ENCODE measurements at regions not wholly inside any gene's neighbourhood (a gene's known extent, or its start where the extent isn't known, plus 50 kb on each side); places are given as distances from the start of the nearest gene placed in this dataset.

- peaks cover 9% of the 10 kb centered on the region for H3K27me3 Mint-ChIP-seq (ENCODE audit: insufficient read depth)
- no peaks in the 10 kb centered on the region for H3K9me3 Mint-ChIP-seq
- H3K27ac Mint-ChIP-seq, result no peak overlapping the region
- intact Hi-C loops (cut with micrococcal nuclease), result no loop called here
- DNase-seq (ENCODE audit: low spot score), result no peak
- H3K4me1 Mint-ChIP-seq (ENCODE audit: low read depth), result no peaks in the 10 kb centered on the region
- no peak overlapping the region for H3K4me3 Mint-ChIP-seq
- no peaks in the 10 kb centered on the region for H3K36me3 Mint-ChIP-seq (ENCODE audit: low read depth)
Observed at GRCh38 chr15:31151301-31152233, 50.0 kb upstream of the TRPM1 start.

- H3K27me3 Mint-ChIP-seq (ENCODE audit: insufficient read depth), result peaks cover 8% of the 10 kb centered on the region
- no peak overlapping the region for H3K4me3 Mint-ChIP-seq
- DNase-seq (ENCODE audit: low spot score), result no peak
- H3K36me3 Mint-ChIP-seq (ENCODE audit: low read depth), result no peaks in the 10 kb centered on the region
- no peaks in the 10 kb centered on the region for H3K9me3 Mint-ChIP-seq
- H3K27ac Mint-ChIP-seq, result no peak overlapping the region
- intact Hi-C loops (cut with micrococcal nuclease), result no loop called here
- no peaks in the 10 kb centered on the region for H3K4me1 Mint-ChIP-seq (ENCODE audit: low read depth)
Observed at GRCh38 chr15:31153531-31153930, 52.0 kb upstream of the TRPM1 start.

GRCh38 chr15:31155151-31155550 is 53.6 kb upstream of the TRPM1 start:
- peaks cover 8% of the 10 kb centered on the region for H3K27me3 Mint-ChIP-seq (ENCODE audit: insufficient read depth)
- H3K4me3 Mint-ChIP-seq, result no peak overlapping the region
- no peaks in the 10 kb centered on the region for H3K36me3 Mint-ChIP-seq (ENCODE audit: low read depth)
- no peak overlapping the region for H3K27ac Mint-ChIP-seq
- no peaks in the 10 kb centered on the region for H3K9me3 Mint-ChIP-seq
- DNase-seq (ENCODE audit: low spot score), result no peak
- intact Hi-C loops (cut with micrococcal nuclease), result no loop called here
- H3K4me1 Mint-ChIP-seq (ENCODE audit: low read depth), result no peaks in the 10 kb centered on the region

GRCh38 chr15:31156226-31156625 is 54.7 kb upstream of the TRPM1 start:
- Mint-ChIP-seq H3K27ac (no peak overlapping the region), H3K36me3 (ENCODE audit: low read depth) (no peaks in the 10 kb centered on the region), H3K9me3 (no peaks in the 10 kb centered on the region), H3K4me1 (ENCODE audit: low read depth) (no peaks in the 10 kb centered on the region), H3K27me3 (ENCODE audit: insufficient read depth) (peaks cover 8% of the 10 kb centered on the region), H3K4me3 (no peak overlapping the region)
- intact Hi-C loops (cut with micrococcal nuclease), result no loop called here
- no peak for DNase-seq (ENCODE audit: low spot score)

GRCh38 chr15:31156808-31157207 is 55.3 kb upstream of the TRPM1 start:
- no peak overlapping the region for H3K27ac Mint-ChIP-seq

GRCh38 chr15:31157644-31158069 is 56.1 kb upstream of the TRPM1 start:
- Mint-ChIP-seq H3K36me3 (ENCODE audit: low read depth) (no peaks in the 10 kb centered on the region), H3K27me3 (ENCODE audit: insufficient read depth) (peaks cover 8% of the 10 kb centered on the region), H3K4me3 (no peak overlapping the region), H3K27ac (no peak overlapping the region), H3K4me1 (ENCODE audit: low read depth) (peaks cover 2% of the 10 kb centered on the region), H3K9me3 (no peaks in the 10 kb centered on the region)
- DNase-seq (ENCODE audit: low spot score), result no peak
- intact Hi-C loops (cut with micrococcal nuclease), result no loop called here

More at GRCh38 chr15:31156808-31157207, 55.3 kb upstream of the TRPM1 start:
- peaks cover 8% of the 10 kb centered on the region for H3K27me3 Mint-ChIP-seq (ENCODE audit: insufficient read depth)
- no peak overlapping the region for H3K4me3 Mint-ChIP-seq
- H3K4me1 Mint-ChIP-seq (ENCODE audit: low read depth), result no peaks in the 10 kb centered on the region
- no peaks in the 10 kb centered on the region for H3K9me3 Mint-ChIP-seq
- H3K36me3 Mint-ChIP-seq (ENCODE audit: low read depth), result no peaks in the 10 kb centered on the region
- intact Hi-C loops (cut with micrococcal nuclease), result no loop called here
- DNase-seq (ENCODE audit: low spot score), result no peak

- no peak for DNase-seq (ENCODE audit: low spot score)
- H3K4me3 Mint-ChIP-seq, result no peak overlapping the region
- intact Hi-C loops (cut with micrococcal nuclease), result no loop called here
- H3K27me3 Mint-ChIP-seq (ENCODE audit: insufficient read depth), result peaks cover 11% of the 10 kb centered on the region
- no peaks in the 10 kb centered on the region for H3K9me3 Mint-ChIP-seq
- no peaks in the 10 kb centered on the region for H3K36me3 Mint-ChIP-seq (ENCODE audit: low read depth)
- H3K4me1 Mint-ChIP-seq (ENCODE audit: low read depth), result peaks cover 5% of the 10 kb centered on the region
- H3K27ac Mint-ChIP-seq, result no peak overlapping the region
Observed at GRCh38 chr15:31158858-31159569, 57.5 kb upstream of the TRPM1 start.

- no peak for DNase-seq (ENCODE audit: low spot score)
- intact Hi-C loops (cut with micrococcal nuclease), result loop anchor here (10.0 kb wide), 1 partner anchor 55 kb away; the partner anchor contains the start of gene TRPM1
- Mint-ChIP-seq H3K27me3 (ENCODE audit: insufficient read depth) (peaks cover 11% of the 10 kb centered on the region), H3K27ac (no peak overlapping the region), H3K9me3 (no peaks in the 10 kb centered on the region), H3K4me1 (ENCODE audit: low read depth) (peaks cover 5% of the 10 kb centered on the region), H3K4me3 (no peak overlapping the region), H3K36me3 (ENCODE audit: low read depth) (no peaks in the 10 kb centered on the region)
Observed at GRCh38 chr15:31159837-31160236, 58.3 kb upstream of the TRPM1 start.

- H3K27me3 Mint-ChIP-seq (ENCODE audit: insufficient read depth), result peaks cover 11% of the 10 kb centered on the region
- intact Hi-C loops (cut with micrococcal nuclease), result loop anchor here (10.0 kb wide), 1 partner anchor 55 kb away; the partner anchor contains the start of gene TRPM1
- H3K9me3 Mint-ChIP-seq, result no peaks in the 10 kb centered on the region
- no peaks in the 10 kb centered on the region for H3K36me3 Mint-ChIP-seq (ENCODE audit: low read depth)
- DNase-seq (ENCODE audit: low spot score), result no peak
- H3K27ac Mint-ChIP-seq, result no peak overlapping the region
- H3K4me3 Mint-ChIP-seq, result no peak overlapping the region
- peaks cover 5% of the 10 kb centered on the region for H3K4me1 Mint-ChIP-seq (ENCODE audit: low read depth)
Observed at GRCh38 chr15:31160297-31160696, 58.8 kb upstream of the TRPM1 start.

- no peaks in the 10 kb centered on the region for H3K9me3 Mint-ChIP-seq
- H3K36me3 Mint-ChIP-seq (ENCODE audit: low read depth), result no peaks in the 10 kb centered on the region
- H3K27ac Mint-ChIP-seq, result no peak overlapping the region
- intact Hi-C loops (cut with micrococcal nuclease), result loop anchor here (10.0 kb wide), 1 partner anchor 56 kb away; the partner anchor contains the start of gene TRPM1
- DNase-seq (ENCODE audit: low spot score), result no peak
- no peak overlapping the region for H3K4me3 Mint-ChIP-seq
- H3K27me3 Mint-ChIP-seq (ENCODE audit: insufficient read depth), result peaks cover 11% of the 10 kb centered on the region
- peaks cover 5% of the 10 kb centered on the region for H3K4me1 Mint-ChIP-seq (ENCODE audit: low read depth)
Observed at GRCh38 chr15:31160740-31161495, 59.4 kb upstream of the TRPM1 start.

GRCh38 chr15:31161951-31162350 is 60.4 kb upstream of the TRPM1 start:
- peaks cover 5% of the 10 kb centered on the region for H3K4me1 Mint-ChIP-seq (ENCODE audit: low read depth)
- intact Hi-C loops (cut with micrococcal nuclease), result loop anchor here (10.0 kb wide), 1 partner anchor 57 kb away; the partner anchor contains the start of gene TRPM1
- peaks cover 7% of the 10 kb centered on the region for H3K27me3 Mint-ChIP-seq (ENCODE audit: insufficient read depth)
- no peak for DNase-seq (ENCODE audit: low spot score)
- H3K4me3 Mint-ChIP-seq, result no peak overlapping the region
- no peak overlapping the region for H3K27ac Mint-ChIP-seq
- no peaks in the 10 kb centered on the region for H3K9me3 Mint-ChIP-seq
- H3K36me3 Mint-ChIP-seq (ENCODE audit: low read depth), result no peaks in the 10 kb centered on the region

- intact Hi-C loops (cut with micrococcal nuclease), result loop anchor here (10.0 kb wide), 1 partner anchor 58 kb away; the partner anchor contains the start of gene TRPM1
- no peaks in the 10 kb centered on the region for H3K9me3 Mint-ChIP-seq
- DNase-seq (ENCODE audit: low spot score), result no peak
- peaks cover 2% of the 10 kb centered on the region for H3K27me3 Mint-ChIP-seq (ENCODE audit: insufficient read depth)
- H3K4me1 Mint-ChIP-seq (ENCODE audit: low read depth), result peaks cover 12% of the 10 kb centered on the region
- H3K27ac Mint-ChIP-seq, result peak overlapping the region; percentile 35
- H3K4me3 Mint-ChIP-seq, result no peak overlapping the region
- H3K36me3 Mint-ChIP-seq (ENCODE audit: low read depth), result no peaks in the 10 kb centered on the region
Observed at GRCh38 chr15:31162721-31163510, 61.4 kb upstream of the TRPM1 start.
